SK-N-SH treated with all-trans-retinoic acid at 6 μM for 48 hours (cell line): ENCODE measurements at regions not wholly inside any gene's neighbourhood (a gene's known extent, or its start where the extent isn't known, plus 50 kb on each side); places are given as distances from the start of the nearest gene placed in this dataset.
"Not testable (repeated sequence)": the region's sequence is repeated elsewhere in the genome, so short reads cannot be mapped to it uniquely, and the experiment has no call there.

Experiments used
- ARNTL ChIP-seq: fragments of 450-650 bp; formaldehyde crosslinking; IDR thresholded peaks from 2 replicates; pipeline ENCODE4 v1.5.0; 2020; ENCODE audit warnings: low read depth, mild to moderate bottlenecking, moderate library complexity, borderline replicate concordance
- ESRRG ChIP-seq: fragments of 250-450 bp; sonication (Bioruptor Pico); IDR thresholded peaks from 2 replicates; pipeline ENCODE4 v1.6.1; 2021; ENCODE audit warnings: mild to moderate bottlenecking
- GLIS3 ChIP-seq: fragments of 250-450 bp; sonication (Bioruptor Pico); IDR thresholded peaks from 2 replicates; pipeline ENCODE4 v1.5.0; 2020; ENCODE audit warnings: mild to moderate bottlenecking, moderate library complexity
- PPARA ChIP-seq: fragments of 250-450 bp; sonication (Bioruptor Pico); IDR thresholded peaks from 2 replicates; pipeline ENCODE4 v1.5.0; 2020; ENCODE audit warnings: mild to moderate bottlenecking, borderline replicate concordance
- RARB ChIP-seq: fragments of 250-450 bp; sonication (Bioruptor Pico); IDR thresholded peaks from 2 replicates; pipeline ENCODE4 v1.8.0; 2021; ENCODE audit warnings: mild to moderate bottlenecking, moderate library complexity
- SNAI2 ChIP-seq: fragments of 250-450 bp; sonication (Bioruptor Pico); IDR thresholded peaks from 2 replicates; pipeline ENCODE4 v1.5.0; 2020; ENCODE audit warnings: mild to moderate bottlenecking, moderate library complexity
- TOX ChIP-seq: fragments of 250-450 bp; sonication (Bioruptor Pico); IDR thresholded peaks from 2 replicates; pipeline ENCODE4 v1.8.0; 2021; ENCODE audit warnings: mild to moderate bottlenecking, moderate library complexity, borderline replicate concordance
- ZC3H10 ChIP-seq: fragments of 250-450 bp; sonication (Bioruptor Pico); IDR thresholded peaks from 2 replicates; pipeline ENCODE4 v1.5.1; 2021; ENCODE audit warnings: mild to moderate bottlenecking, moderate library complexity
- ZFP3 ChIP-seq: fragments of 250-450 bp; sonication (Bioruptor Pico); IDR thresholded peaks from 2 replicates; pipeline ENCODE4 v1.5.0; 2020; ENCODE audit warnings: mild to moderate bottlenecking, moderate library complexity
- ZFP30 ChIP-seq: fragments of 450-650 bp; formaldehyde crosslinking; IDR thresholded peaks from 2 replicates; pipeline ENCODE4 v1.5.0; 2022; ENCODE audit warnings: mild to moderate bottlenecking, moderate library complexity
- ZNF565 ChIP-seq: fragments of 450-650 bp; formaldehyde crosslinking; conservative IDR thresholded peaks from 2 replicates; pipeline ENCODE4 v1.5.0; 2020; ENCODE audit warnings: low read depth, mild to moderate bottlenecking, moderate library complexity
- TF ChIP-seq, protein P1 (sequence below): fragments of 250-450 bp; sonication (Bioruptor Pico); IDR thresholded peaks from 2 replicates; pipeline ENCODE4 v1.8.0; 2020; ENCODE audit warnings: mild to moderate bottlenecking, moderate library complexity, borderline replicate concordance
- TF ChIP-seq, protein P2 (sequence below): fragments of 250-450 bp; sonication (Bioruptor Pico); IDR thresholded peaks from 2 replicates; pipeline ENCODE4 v1.8.0; 2021; ENCODE audit warnings: low read depth, mild to moderate bottlenecking, moderate library complexity, borderline replicate concordance

DNA sequence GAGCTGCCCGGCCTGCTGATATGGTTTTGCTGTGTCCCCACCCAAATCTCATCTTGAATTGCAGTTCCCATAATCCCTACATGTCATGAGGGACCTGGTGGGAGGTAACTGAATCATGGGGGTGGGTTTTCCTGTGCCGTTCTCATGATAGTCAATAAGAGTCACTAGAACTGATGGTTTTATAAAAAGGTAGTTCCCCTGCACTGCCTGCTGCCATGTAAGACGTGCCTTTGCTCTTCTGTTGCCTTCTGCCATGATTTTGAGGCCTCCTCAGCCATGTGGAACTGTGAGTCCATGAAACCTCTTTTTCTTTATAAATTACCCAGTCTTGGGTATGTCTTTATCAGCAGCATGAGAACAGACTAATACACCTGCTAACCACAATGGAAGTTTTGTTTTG is 228.3 kb upstream of the LHX5 start:
- not testable (repeated sequence) for TF ChIP-seq TOX (CRISPR knock-in tag); GLIS3 (CRISPR knock-in tag); ZNF565 (CRISPR knock-in tag); ZFP30 (CRISPR knock-in tag); ZFP3 (CRISPR knock-in tag); SNAI2 (CRISPR knock-in tag); RARB (CRISPR knock-in tag); ARNTL; ESRRG (CRISPR knock-in tag); PPARA (CRISPR knock-in tag); ZC3H10
- TF ChIP-seq, protein P1, sequence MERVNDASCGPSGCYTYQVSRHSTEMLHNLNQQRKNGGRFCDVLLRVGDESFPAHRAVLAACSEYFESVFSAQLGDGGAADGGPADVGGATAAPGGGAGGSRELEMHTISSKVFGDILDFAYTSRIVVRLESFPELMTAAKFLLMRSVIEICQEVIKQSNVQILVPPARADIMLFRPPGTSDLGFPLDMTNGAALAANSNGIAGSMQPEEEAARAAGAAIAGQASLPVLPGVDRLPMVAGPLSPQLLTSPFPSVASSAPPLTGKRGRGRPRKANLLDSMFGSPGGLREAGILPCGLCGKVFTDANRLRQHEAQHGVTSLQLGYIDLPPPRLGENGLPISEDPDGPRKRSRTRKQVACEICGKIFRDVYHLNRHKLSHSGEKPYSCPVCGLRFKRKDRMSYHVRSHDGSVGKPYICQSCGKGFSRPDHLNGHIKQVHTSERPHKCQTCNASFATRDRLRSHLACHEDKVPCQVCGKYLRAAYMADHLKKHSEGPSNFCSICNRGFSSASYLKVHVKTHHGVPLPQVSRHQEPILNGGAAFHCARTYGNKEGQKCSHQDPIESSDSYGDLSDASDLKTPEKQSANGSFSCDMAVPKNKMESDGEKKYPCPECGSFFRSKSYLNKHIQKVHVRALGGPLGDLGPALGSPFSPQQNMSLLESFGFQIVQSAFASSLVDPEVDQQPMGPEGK (CRISPR knock-in tag) = not testable (repeated sequence)
- TF ChIP-seq, protein P2, sequence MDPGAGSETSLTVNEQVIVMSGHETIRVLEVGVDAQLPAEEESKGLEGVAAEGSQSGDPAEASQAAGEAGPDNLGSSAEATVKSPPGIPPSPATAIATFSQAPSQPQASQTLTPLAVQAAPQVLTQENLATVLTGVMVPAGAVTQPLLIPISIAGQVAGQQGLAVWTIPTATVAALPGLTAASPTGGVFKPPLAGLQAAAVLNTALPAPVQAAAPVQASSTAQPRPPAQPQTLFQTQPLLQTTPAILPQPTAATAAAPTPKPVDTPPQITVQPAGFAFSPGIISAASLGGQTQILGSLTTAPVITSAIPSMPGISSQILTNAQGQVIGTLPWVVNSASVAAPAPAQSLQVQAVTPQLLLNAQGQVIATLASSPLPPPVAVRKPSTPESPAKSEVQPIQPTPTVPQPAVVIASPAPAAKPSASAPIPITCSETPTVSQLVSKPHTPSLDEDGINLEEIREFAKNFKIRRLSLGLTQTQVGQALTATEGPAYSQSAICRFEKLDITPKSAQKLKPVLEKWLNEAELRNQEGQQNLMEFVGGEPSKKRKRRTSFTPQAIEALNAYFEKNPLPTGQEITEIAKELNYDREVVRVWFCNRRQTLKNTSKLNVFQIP = not testable (repeated sequence)
